ENCODE measurements at regions not wholly inside any gene's neighbourhood (a gene's known extent, or its start where the extent isn't known, plus 50 kb on each side); places are given as distances from the start of the nearest gene placed in this dataset.

DNA sequence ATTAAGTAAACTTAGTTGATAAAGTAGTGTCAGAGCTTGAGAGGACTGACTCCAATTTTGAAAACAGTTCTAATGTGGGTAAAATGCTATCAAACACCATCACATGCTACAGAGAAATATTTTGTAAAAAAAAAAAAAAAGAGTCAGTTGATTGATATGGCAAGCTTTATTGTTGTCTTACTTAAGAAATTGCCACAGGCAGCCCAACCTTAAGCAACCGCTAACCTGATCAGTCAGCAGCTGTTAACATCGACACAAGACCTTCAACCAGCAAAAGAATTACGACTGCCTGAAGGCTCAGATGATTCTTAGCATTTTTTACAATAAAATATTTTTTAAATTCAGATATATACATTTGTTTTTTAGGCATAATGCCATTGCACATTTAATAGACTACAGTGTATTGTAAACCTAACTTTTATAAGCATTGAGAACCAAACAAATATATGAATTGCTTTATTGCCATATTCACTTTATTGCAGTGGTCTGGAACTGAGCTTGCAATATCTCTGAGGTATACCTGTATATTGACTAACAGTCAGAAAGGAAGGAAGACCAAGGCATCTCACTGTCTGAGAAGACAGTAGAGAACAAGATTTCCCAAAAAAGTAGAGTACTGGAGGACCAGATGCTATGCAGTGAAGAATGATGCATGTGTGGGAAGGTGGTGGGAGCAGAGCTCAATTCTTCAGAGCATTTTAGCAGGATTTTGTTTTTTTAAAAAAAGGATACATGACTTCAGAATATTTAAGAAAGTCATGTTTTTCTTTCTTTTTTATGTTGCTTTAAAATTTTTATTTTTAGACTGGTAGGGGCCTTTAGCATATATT lies 973.8 kb upstream of the GYPC start:
- TF ChIP-seq, protein P1, sequence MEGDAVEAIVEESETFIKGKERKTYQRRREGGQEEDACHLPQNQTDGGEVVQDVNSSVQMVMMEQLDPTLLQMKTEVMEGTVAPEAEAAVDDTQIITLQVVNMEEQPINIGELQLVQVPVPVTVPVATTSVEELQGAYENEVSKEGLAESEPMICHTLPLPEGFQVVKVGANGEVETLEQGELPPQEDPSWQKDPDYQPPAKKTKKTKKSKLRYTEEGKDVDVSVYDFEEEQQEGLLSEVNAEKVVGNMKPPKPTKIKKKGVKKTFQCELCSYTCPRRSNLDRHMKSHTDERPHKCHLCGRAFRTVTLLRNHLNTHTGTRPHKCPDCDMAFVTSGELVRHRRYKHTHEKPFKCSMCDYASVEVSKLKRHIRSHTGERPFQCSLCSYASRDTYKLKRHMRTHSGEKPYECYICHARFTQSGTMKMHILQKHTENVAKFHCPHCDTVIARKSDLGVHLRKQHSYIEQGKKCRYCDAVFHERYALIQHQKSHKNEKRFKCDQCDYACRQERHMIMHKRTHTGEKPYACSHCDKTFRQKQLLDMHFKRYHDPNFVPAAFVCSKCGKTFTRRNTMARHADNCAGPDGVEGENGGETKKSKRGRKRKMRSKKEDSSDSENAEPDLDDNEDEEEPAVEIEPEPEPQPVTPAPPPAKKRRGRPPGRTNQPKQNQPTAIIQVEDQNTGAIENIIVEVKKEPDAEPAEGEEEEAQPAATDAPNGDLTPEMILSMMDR (conservative IDR thresholded peaks at IDR 0.05; ENCODE audit: low read depth, low read length): no peak
- no peak for TF ChIP-seq EZH2 (IDR thresholded peaks at IDR 0.05; ENCODE audit: borderline replicate concordance, low read depth, low read length, poor library complexity, severe bottlenecking)
